ENCODE measurements at regions not wholly inside any gene's neighbourhood (a gene's known extent, or its start where the extent isn't known, plus 50 kb on each side); places are given as distances from the start of the nearest gene placed in this dataset.

- DNase-seq (ENCODE audit: low read depth), result no peak
Measured at GRCh38 chr4:127579821-127580220, 52.9 kb upstream of the INTU start.

GRCh38 chr4:127580300-127580699 is 52.5 kb upstream of the INTU start:
- no peak for DNase-seq (ENCODE audit: low read depth)

GRCh38 chr4:127580891-127581290 is 51.9 kb upstream of the INTU start:
- no peak for DNase-seq (ENCODE audit: low read depth)
